Neural cell (in vitro differentiated cells): ENCODE measurements at regions not wholly inside any gene's neighbourhood (a gene's known extent, or its start where the extent isn't known, plus 50 kb on each side); places are given as distances from the start of the nearest gene placed in this dataset.

Source experiments
- H2AFZ ChIP-seq: fragments of 200-600, 300-800 bp; sonication (generic), shearing (Covaris generic); 2 replicates; pipeline ENCODE4 v1.6.0; 2014; ENCODE audit warnings: low read depth, mild to moderate bottlenecking, antibody characterized with exemption, low read length, moderate library complexity
- H3F3A ChIP-seq: fragments of 200-600 bp; shearing (Covaris generic); 2 replicates; pipeline ENCODE4 v1.6.1; 2016; ENCODE audit warnings: mild to moderate bottlenecking, moderate library complexity, mixed read lengths, antibody characterized with exemption, low read length; ENCODE audit not compliant: insufficient read depth, poor library complexity, severe bottlenecking
- H3K27ac ChIP-seq: fragments of 200-600, 300-800 bp; sonication (generic), shearing (Covaris generic); 2 replicates; pipeline ENCODE4 v1.5.1; 2014; ENCODE audit warnings: mild to moderate bottlenecking, low read length, moderate library complexity
- H3K27me3 ChIP-seq: fragments of 300-800, 200-600 bp; sonication (generic), shearing (Covaris generic); 2 replicates; pipeline ENCODE4 v1.6.0; 2014; ENCODE audit warnings: mild to moderate bottlenecking, low read depth, low read length, moderate library complexity; ENCODE audit not compliant: insufficient read depth
- H3K36me3 ChIP-seq: fragments of 300-800, 200-600 bp; sonication (generic), shearing (Covaris generic); 2 replicates; pipeline ENCODE4 v1.5.1; 2014; ENCODE audit warnings: mild to moderate bottlenecking, antibody characterized with exemption, low read length, moderate library complexity; ENCODE audit not compliant: insufficient read depth
- H3K4me2 ChIP-seq: fragments of 300-800, 200-600 bp; sonication (generic), shearing (Covaris generic); 2 replicates; pipeline ENCODE4 v1.6.0; 2014; ENCODE audit warnings: mild to moderate bottlenecking, low read length
- H3K4me3 ChIP-seq: fragments of 300-800, 200-600 bp; sonication (generic), shearing (Covaris generic); 2 replicates; pipeline ENCODE4 v1.5.1; 2014; ENCODE audit warnings: mild to moderate bottlenecking, low read length, moderate library complexity
- H3K79me2 ChIP-seq: fragments of 200-600 bp; shearing (Covaris generic); replicated peaks from 2 replicates; pipeline ENCODE4 v1.6.0; 2014; ENCODE audit warnings: mild to moderate bottlenecking, low read length, moderate library complexity; ENCODE audit not compliant: insufficient read depth
- H3K9ac ChIP-seq: fragments of 300-800, 200-600 bp; sonication (generic), shearing (Covaris generic); 2 replicates; pipeline ENCODE4 v1.6.1; 2016; ENCODE audit warnings: mild to moderate bottlenecking, low read length, mixed read lengths
- H3K9me2 ChIP-seq: fragments of 200-600 bp; shearing (Covaris generic); 2 replicates; pipeline ENCODE4 v1.6.1; 2016; ENCODE audit warnings: mild to moderate bottlenecking, low read length, mixed read lengths; ENCODE audit not compliant: insufficient read depth
- H3K9me3 ChIP-seq: fragments of 200-600, 300-800 bp; sonication (generic), shearing (Covaris generic); 2 replicates; pipeline ENCODE4 v1.6.1; 2016; ENCODE audit warnings: mild to moderate bottlenecking, mixed run types, low read length, moderate library complexity, mixed read lengths
- H4K20me1 ChIP-seq: fragments of 200-600 bp; shearing (Covaris generic); 2 replicates; pipeline ENCODE4 v1.6.1; 2016; ENCODE audit warnings: mild to moderate bottlenecking, mixed run types; ENCODE audit not compliant: insufficient read depth
- EP300 ChIP-seq: fragments of 450-650 bp; conservative IDR thresholded peaks from 2 replicates; pipeline ENCODE4 v1.6.1; 2014; ENCODE audit warnings: antibody characterized with exemption, mild to moderate bottlenecking, moderate library complexity; ENCODE audit not compliant: poor library complexity, severe bottlenecking
- EZH2 ChIP-seq: fragments of 200-600, 300-800 bp; shearing (Covaris generic), sonication (generic); IDR thresholded peaks from 2 replicates; pipeline ENCODE4 v1.6.1; 2014; ENCODE audit warnings: antibody characterized with exemption, low read length, borderline replicate concordance, mild to moderate bottlenecking; ENCODE audit not compliant: insufficient read depth, poor library complexity, severe bottlenecking
- MXI1 ChIP-seq: fragments of 450-650 bp; conservative IDR thresholded peaks from 2 replicates; pipeline ENCODE4 v1.6.1; 2014; ENCODE audit warnings: antibody characterized with exemption, mild to moderate bottlenecking; ENCODE audit not compliant: poor library complexity, severe bottlenecking
- POLR2AphosphoS5 ChIP-seq: IDR thresholded peaks from 2 replicates; pipeline ENCODE4 v1.6.1; 2012
- RAD21 ChIP-seq: fragments of 450-650 bp; conservative IDR thresholded peaks from 2 replicates; pipeline ENCODE4 v1.6.1; 2014; ENCODE audit warnings: antibody characterized with exemption, mild to moderate bottlenecking, moderate library complexity
- SMC3 ChIP-seq: fragments of 450-650 bp; conservative IDR thresholded peaks from 2 replicates; pipeline ENCODE4 v1.6.1; 2014; ENCODE audit warnings: antibody characterized with exemption, mild to moderate bottlenecking, moderate library complexity; ENCODE audit not compliant: poor library complexity
- TAF1 ChIP-seq: IDR thresholded peaks from 2 replicates; pipeline ENCODE4 v1.6.1; 2012; ENCODE audit warnings: low read depth
- TF ChIP-seq, protein P1 (sequence below): fragments of 450-650 bp; IDR thresholded peaks from 2 replicates; pipeline ENCODE4 v1.5.1; 2014; ENCODE audit warnings: antibody characterized with exemption, mild to moderate bottlenecking, moderate library complexity; ENCODE audit not compliant: poor library complexity, severe bottlenecking
- TF ChIP-seq, protein P2 (sequence below): IDR thresholded peaks from 2 replicates; pipeline ENCODE4 v1.6.1; 2012; ENCODE audit warnings: borderline replicate concordance

DNA sequence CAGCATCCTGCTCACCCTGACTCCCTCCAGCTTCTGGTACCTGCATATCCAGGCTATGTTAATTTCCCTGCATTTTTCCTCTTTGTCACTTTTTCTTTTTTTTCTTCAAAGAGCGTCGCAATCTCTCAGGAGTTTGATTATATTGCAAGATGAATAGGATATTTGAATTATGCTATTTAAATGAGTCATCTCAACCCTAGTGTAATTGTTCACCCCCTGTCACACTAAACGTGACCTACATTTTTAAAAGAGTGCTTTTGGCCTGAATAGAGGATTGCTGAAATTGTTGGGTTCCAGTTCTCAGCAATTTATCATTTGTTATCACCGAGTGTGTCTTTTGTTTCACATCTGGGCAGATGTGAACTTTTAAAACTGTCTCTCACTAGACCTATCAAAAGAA, 294.7 kb downstream of the SOX2 start:
- H3K36me3 ChIP-seq, result no peaks in the 10 kb centered on the region
- H3K27ac ChIP-seq, result no peak overlapping the region
- no peaks in the 10 kb centered on the region for H3K79me2 ChIP-seq
- H2AFZ ChIP-seq, result no peak overlapping the region
- no peak overlapping the region for H3K4me2 ChIP-seq
- H3K9me2 ChIP-seq, result no peaks in the 10 kb centered on the region
- no peaks in the 10 kb centered on the region for H4K20me1 ChIP-seq
- no peak overlapping the region for H3K9ac ChIP-seq
- no peaks in the 10 kb centered on the region for H3K9me3 ChIP-seq
- H3F3A ChIP-seq, result no peaks in the 10 kb centered on the region
- TF ChIP-seq EZH2 (no peak), RAD21 (no peak), EP300 (no peak)
- TF ChIP-seq, protein P1, sequence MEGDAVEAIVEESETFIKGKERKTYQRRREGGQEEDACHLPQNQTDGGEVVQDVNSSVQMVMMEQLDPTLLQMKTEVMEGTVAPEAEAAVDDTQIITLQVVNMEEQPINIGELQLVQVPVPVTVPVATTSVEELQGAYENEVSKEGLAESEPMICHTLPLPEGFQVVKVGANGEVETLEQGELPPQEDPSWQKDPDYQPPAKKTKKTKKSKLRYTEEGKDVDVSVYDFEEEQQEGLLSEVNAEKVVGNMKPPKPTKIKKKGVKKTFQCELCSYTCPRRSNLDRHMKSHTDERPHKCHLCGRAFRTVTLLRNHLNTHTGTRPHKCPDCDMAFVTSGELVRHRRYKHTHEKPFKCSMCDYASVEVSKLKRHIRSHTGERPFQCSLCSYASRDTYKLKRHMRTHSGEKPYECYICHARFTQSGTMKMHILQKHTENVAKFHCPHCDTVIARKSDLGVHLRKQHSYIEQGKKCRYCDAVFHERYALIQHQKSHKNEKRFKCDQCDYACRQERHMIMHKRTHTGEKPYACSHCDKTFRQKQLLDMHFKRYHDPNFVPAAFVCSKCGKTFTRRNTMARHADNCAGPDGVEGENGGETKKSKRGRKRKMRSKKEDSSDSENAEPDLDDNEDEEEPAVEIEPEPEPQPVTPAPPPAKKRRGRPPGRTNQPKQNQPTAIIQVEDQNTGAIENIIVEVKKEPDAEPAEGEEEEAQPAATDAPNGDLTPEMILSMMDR, result no peak
- H3K4me3 ChIP-seq, result no peak overlapping the region
- no peaks in the 10 kb centered on the region for H3K27me3 ChIP-seq

DNA sequence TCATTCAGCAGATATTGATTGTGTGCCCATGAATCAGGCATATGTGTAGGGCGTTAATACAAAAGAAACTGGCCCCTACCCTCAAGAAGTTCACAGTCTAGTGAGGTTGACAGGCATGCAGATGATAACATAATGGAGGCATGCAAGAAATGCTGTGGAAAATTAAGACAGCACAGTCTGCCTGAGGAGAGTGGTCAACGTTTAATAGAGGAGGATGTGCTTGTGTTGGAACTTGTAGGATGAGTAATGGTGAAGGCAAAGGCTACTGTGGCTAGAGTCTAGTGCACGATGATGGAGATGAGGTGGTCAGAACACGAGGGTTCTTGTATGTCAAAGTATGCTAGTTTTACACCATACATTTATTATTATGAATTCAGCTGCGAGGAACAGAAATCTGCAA, 295.7 kb downstream of the SOX2 start:
- no peaks in the 10 kb centered on the region for H3F3A ChIP-seq
- no peaks in the 10 kb centered on the region for H3K27me3 ChIP-seq
- H3K9me2 ChIP-seq, result no peaks in the 10 kb centered on the region
- H3K9me3 ChIP-seq, result no peaks in the 10 kb centered on the region
- H3K79me2 ChIP-seq, result no peaks in the 10 kb centered on the region
- no peak overlapping the region for H3K27ac ChIP-seq
- no peak overlapping the region for H2AFZ ChIP-seq
- H3K4me2 ChIP-seq, result no peak overlapping the region
- no peak overlapping the region for H3K9ac ChIP-seq
- no peaks in the 10 kb centered on the region for H4K20me1 ChIP-seq
- H3K36me3 ChIP-seq, result no peaks in the 10 kb centered on the region
- H3K4me3 ChIP-seq, result no peak overlapping the region
- TF ChIP-seq MXI1, result no peak
- TF ChIP-seq SMC3, result no peak
- TF ChIP-seq POLR2AphosphoS5, result no peak
- no peak for TF ChIP-seq TAF1
- no peak for TF ChIP-seq EP300
- TF ChIP-seq, protein P1, result no peak
- TF ChIP-seq, protein P2, sequence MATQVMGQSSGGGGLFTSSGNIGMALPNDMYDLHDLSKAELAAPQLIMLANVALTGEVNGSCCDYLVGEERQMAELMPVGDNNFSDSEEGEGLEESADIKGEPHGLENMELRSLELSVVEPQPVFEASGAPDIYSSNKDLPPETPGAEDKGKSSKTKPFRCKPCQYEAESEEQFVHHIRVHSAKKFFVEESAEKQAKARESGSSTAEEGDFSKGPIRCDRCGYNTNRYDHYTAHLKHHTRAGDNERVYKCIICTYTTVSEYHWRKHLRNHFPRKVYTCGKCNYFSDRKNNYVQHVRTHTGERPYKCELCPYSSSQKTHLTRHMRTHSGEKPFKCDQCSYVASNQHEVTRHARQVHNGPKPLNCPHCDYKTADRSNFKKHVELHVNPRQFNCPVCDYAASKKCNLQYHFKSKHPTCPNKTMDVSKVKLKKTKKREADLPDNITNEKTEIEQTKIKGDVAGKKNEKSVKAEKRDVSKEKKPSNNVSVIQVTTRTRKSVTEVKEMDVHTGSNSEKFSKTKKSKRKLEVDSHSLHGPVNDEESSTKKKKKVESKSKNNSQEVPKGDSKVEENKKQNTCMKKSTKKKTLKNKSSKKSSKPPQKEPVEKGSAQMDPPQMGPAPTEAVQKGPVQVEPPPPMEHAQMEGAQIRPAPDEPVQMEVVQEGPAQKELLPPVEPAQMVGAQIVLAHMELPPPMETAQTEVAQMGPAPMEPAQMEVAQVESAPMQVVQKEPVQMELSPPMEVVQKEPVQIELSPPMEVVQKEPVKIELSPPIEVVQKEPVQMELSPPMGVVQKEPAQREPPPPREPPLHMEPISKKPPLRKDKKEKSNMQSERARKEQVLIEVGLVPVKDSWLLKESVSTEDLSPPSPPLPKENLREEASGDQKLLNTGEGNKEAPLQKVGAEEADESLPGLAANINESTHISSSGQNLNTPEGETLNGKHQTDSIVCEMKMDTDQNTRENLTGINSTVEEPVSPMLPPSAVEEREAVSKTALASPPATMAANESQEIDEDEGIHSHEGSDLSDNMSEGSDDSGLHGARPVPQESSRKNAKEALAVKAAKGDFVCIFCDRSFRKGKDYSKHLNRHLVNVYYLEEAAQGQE, result no peak
- TF ChIP-seq EZH2, result no peak
- no peak for TF ChIP-seq RAD21
